HepG2 (cell line): ENCODE measurements at regions not wholly inside any gene's neighbourhood (a gene's known extent, or its start where the extent isn't known, plus 50 kb on each side); places are given as distances from the start of the nearest gene placed in this dataset.

Experiments
- CTCF ChIP-seq: sonication (generic); formaldehyde crosslinking; IDR thresholded peaks from 2 replicates; pipeline ENCODE4 v1.5.0; 2020; ENCODE audit warnings: mild to moderate bottlenecking, missing genetic modification reagents, moderate library complexity
- NONO ChIP-seq, 2 experiments: fragments of 450-650 bp in 1 of 2; sonication (generic) in 1 of 2; formaldehyde crosslinking in 1 of 2; IDR thresholded peaks in 1 of 2; conservative IDR thresholded peaks in 1 of 2; 2 replicates each; pipeline versions ENCODE4 v1.6.1 to v1.8.0; 2017 to 2022; ENCODE audit warnings: mild to moderate bottlenecking in 1 of 2, missing genetic modification reagents in 1 of 2, moderate library complexity in 1 of 2

GRCh38 chr5:174585472-174585871 lies 138.9 kb upstream of the MSX2 start:
- TF ChIP-seq NONO (IDR thresholded peaks at IDR 0.05) (no peak), NONO (CRISPR knock-in tag; conservative IDR thresholded peaks at IDR 0.05) (no peak), CTCF (no peak)
